ENCODE measurements at regions not wholly inside any gene's neighbourhood (a gene's known extent, or its start where the extent isn't known, plus 50 kb on each side); places are given as distances from the start of the nearest gene placed in this dataset.
"Not testable (repeated sequence)": the region's sequence is repeated elsewhere in the genome, so short reads cannot be mapped to it uniquely, and the experiment has no call there.

GRCh38 chrX:102846544-102847236, 90.4 kb upstream of the RAB40AL start:
- H3K9me3 Mint-ChIP-seq = peaks cover 23% of the 10 kb centered on the region
- H3K4me1 Mint-ChIP-seq = no peaks in the 10 kb centered on the region
- TF ChIP-seq CTCF (IDR thresholded peaks at IDR 0.05; ENCODE audit: unreplicated experiment) = no peak
- H3K36me3 Mint-ChIP-seq = peaks cover 16% of the 10 kb centered on the region
- H3K27ac Mint-ChIP-seq = no peak overlapping the region
- DNase-seq (ENCODE audit: low spot score in 2 of 2, unreplicated experiment in 2 of 2) = no peak
- H3K4me3 Mint-ChIP-seq = no peak overlapping the region
- no peaks in the 10 kb centered on the region for H3K27me3 Mint-ChIP-seq (ENCODE audit: low read depth)

- TF ChIP-seq CTCF (IDR thresholded peaks at IDR 0.05; ENCODE audit: unreplicated experiment) = no peak
- Mint-ChIP-seq H3K27ac (no peak overlapping the region), H3K4me1 (no peaks in the 10 kb centered on the region), H3K4me3 (no peak overlapping the region), H3K27me3 (ENCODE audit: low read depth) (no peaks in the 10 kb centered on the region), H3K36me3 (peaks cover 14% of the 10 kb centered on the region), H3K9me3 (peaks cover 23% of the 10 kb centered on the region)
- no peak for DNase-seq (ENCODE audit: low spot score in 2 of 2, unreplicated experiment in 2 of 2)
These were observed 89.7 kb upstream of the RAB40AL start for GRCh38 chrX:102847362-102847761.

- Mint-ChIP-seq H3K27me3 (ENCODE audit: low read depth) (no peaks in the 10 kb centered on the region), H3K4me3 (no peak overlapping the region), H3K9me3 (peaks cover 39% of the 10 kb centered on the region), H3K4me1 (no peaks in the 10 kb centered on the region), H3K27ac (no peak overlapping the region), H3K36me3 (peaks cover 28% of the 10 kb centered on the region)
- no peak for TF ChIP-seq CTCF (IDR thresholded peaks at IDR 0.05; ENCODE audit: unreplicated experiment)
- no peak for DNase-seq (ENCODE audit: low spot score in 2 of 2, unreplicated experiment in 2 of 2)
These were observed 87.7 kb upstream of the RAB40AL start for GRCh38 chrX:102849396-102849795.

- not testable (repeated sequence) for DNase-seq (ENCODE audit: low spot score in 2 of 2, unreplicated experiment in 2 of 2); H3K4me3 Mint-ChIP-seq; H3K4me1 Mint-ChIP-seq; H3K27ac Mint-ChIP-seq; H3K27me3 Mint-ChIP-seq (ENCODE audit: low read depth)
- Mint-ChIP-seq H3K9me3 (peaks cover 52% of the 10 kb centered on the region), H3K36me3 (peaks cover 43% of the 10 kb centered on the region)
These were observed 78.1 kb upstream of the RAB40AL start for GRCh38 chrX:102858826-102859549.

- Mint-ChIP-seq H3K27ac (no peak overlapping the region), H3K4me3 (no peak overlapping the region), H3K27me3 (ENCODE audit: low read depth) (no peaks in the 10 kb centered on the region), H3K9me3 (peaks cover 49% of the 10 kb centered on the region), H3K4me1 (no peaks in the 10 kb centered on the region), H3K36me3 (peaks cover 39% of the 10 kb centered on the region)
- no peak for TF ChIP-seq CTCF (IDR thresholded peaks at IDR 0.05; ENCODE audit: unreplicated experiment)
- DNase-seq (ENCODE audit: low spot score in 2 of 2, unreplicated experiment in 2 of 2) = no peak
These were observed 77.6 kb upstream of the RAB40AL start for GRCh38 chrX:102859550-102859871.

GRCh38 chrX:102860235-102860634, 76.8 kb upstream of the RAB40AL start:
- no peak overlapping the region for H3K27ac Mint-ChIP-seq
- peaks cover 41% of the 10 kb centered on the region for H3K9me3 Mint-ChIP-seq

More at GRCh38 chrX:102860235-102860634, 76.8 kb upstream of the RAB40AL start:
- Mint-ChIP-seq H3K36me3 (peaks cover 35% of the 10 kb centered on the region), H3K4me1 (no peaks in the 10 kb centered on the region), H3K4me3 (no peak overlapping the region), H3K27me3 (ENCODE audit: low read depth) (no peaks in the 10 kb centered on the region)
- TF ChIP-seq CTCF (IDR thresholded peaks at IDR 0.05; ENCODE audit: unreplicated experiment) = no peak
- DNase-seq (ENCODE audit: low spot score in 2 of 2, unreplicated experiment in 2 of 2) = no peak

Measured in mesothelial cell of epicardium (in vitro differentiated cells).